ENCODE measurements at regions not wholly inside any gene's neighbourhood (a gene's known extent, or its start where the extent isn't known, plus 50 kb on each side); places are given as distances from the start of the nearest gene placed in this dataset.

GRCh38 chr14:75375983-75376382 is 51.8 kb upstream of the JDP2 start:
- TF ChIP-seq SUZ12 (IDR thresholded peaks at IDR 0.05; ENCODE audit: extremely low read depth, insufficient read depth, insufficient read length) (no peak), ZNF274 (IDR thresholded peaks at IDR 0.05; ENCODE audit: low read depth, low read length) (no peak), YY1 (IDR thresholded peaks at IDR 0.05; ENCODE audit: insufficient read depth, insufficient read length) (no peak)
